HCT116 (cell line): ENCODE measurements at regions not wholly inside any gene's neighbourhood (a gene's known extent, or its start where the extent isn't known, plus 50 kb on each side); places are given as distances from the start of the nearest gene placed in this dataset.

ENCODE experiments used
- ATAC-seq: fragments of 200-7000 bp; cut with Tn5 transposase; 2 replicates; pipeline ENCODE4 v1.9.1; 2020; ENCODE audit warnings: mild to moderate bottlenecking, moderate library complexity
- BruUV-seq: library from RNA; stranded (reverse); fragments of 400-500 nt; replicated peaks from 2 replicates; lab custom pipeline; 2021; lab: Mats Ljungman, UMichigan
- CTCF ChIA-PET: fragments of 300-600 bp; sonication (Branson Sonifier 250); formaldehyde crosslinking; loops from one replicate; lab custom pipeline; 2021; ENCODE audit warnings: antibody characterized with exemption; lab: Charles Lee
- POLR2A ChIA-PET: fragments of 300-600, 350-600 bp; sonication (Branson Sonifier 250); formaldehyde crosslinking; loops from one replicate; lab custom pipeline; 2021; ENCODE audit warnings: antibody characterized with exemption; lab: Charles Lee
- RAD21 ChIA-PET, 2 experiments: fragments of 300-600 bp; sonication (Branson Sonifier 250); formaldehyde crosslinking; loops; one replicate each; lab custom pipeline; 2023; ENCODE audit warnings: low total read pairs in 2 of 2; ENCODE audit not compliant: uncharacterized antibody in 2 of 2, unreplicated experiment in 2 of 2, low non-redundant PET in 1 of 2; lab: Charles Lee
- DNase-seq: peaks from one replicate; pipeline ENCODE4 v3.0.0-alpha.2; 2010; ENCODE audit warnings: low read depth, low spot score
- H2AFZ ChIP-seq: fragments of 200-600 bp; shearing (Covaris generic), sonication (generic); 2 replicates; pipeline ENCODE4 v1.6.1; 2017; ENCODE audit warnings: low read depth, mixed run types, mixed read lengths, antibody characterized with exemption, low read length; ENCODE audit not compliant: poor library complexity, severe bottlenecking
- H3K27ac ChIP-seq: 2 replicates; pipeline ENCODE4 v1.5.1; 2012; ENCODE audit warnings: low read depth, low read length
- H3K27me3 ChIP-seq: fragments of 200-600 bp; sonication (generic); 2 replicates; pipeline ENCODE4 v1.6.1; 2016; ENCODE audit warnings: mixed run types, low read length, mixed read lengths; ENCODE audit not compliant: insufficient read depth
- H3K36me3 ChIP-seq, 2 experiments: fragments of 200-500 bp in 1 of 2; fragments of 200-600 bp in 1 of 2; sonication (Bioruptor generic) in 1 of 2; sonication (generic) in 1 of 2; 2 replicates each; pipeline versions ENCODE4 v1.5.1 to v1.6.1; 2014 to 2016; ENCODE audit warnings: low read length in 2 of 2, inconsistent platforms in 1 of 2, mixed read lengths in 1 of 2, mixed run types in 1 of 2; ENCODE audit not compliant: insufficient read depth in 2 of 2, control insufficient read depth in 1 of 2
- H3K4me1 ChIP-seq, 2 experiments: fragments of 200-600 bp in 1 of 2; sonication (generic) in 1 of 2; 2 replicates each; pipeline versions ENCODE4 v1.5.1 to v1.6.1; 2012 to 2017; ENCODE audit warnings: low read length in 2 of 2, inconsistent platforms in 1 of 2, mild to moderate bottlenecking in 1 of 2, mixed read lengths in 1 of 2, mixed run types in 1 of 2, moderate library complexity in 1 of 2; ENCODE audit not compliant: insufficient read depth in 2 of 2, control insufficient read depth in 1 of 2
- H3K4me2 ChIP-seq: fragments of 200-600 bp; sonication (generic); 2 replicates; pipeline ENCODE4 v1.6.1; 2017; ENCODE audit warnings: mixed run types, low read length, mixed read lengths
- H3K4me3 ChIP-seq, 2 experiments: fragments of 200-600 bp in 1 of 2; sonication (generic) in 1 of 2; replicated peaks in 1 of 2; 2 replicates each; pipeline ENCODE4 v1.5.1; 2011 to 2016; ENCODE audit warnings: low read length in 2 of 2, control low read depth in 1 of 2, low read depth in 1 of 2, mild to moderate bottlenecking in 1 of 2, mixed read lengths in 1 of 2, mixed run types in 1 of 2
- H3K79me2 ChIP-seq: fragments of 200-600 bp; sonication (generic); 2 replicates; pipeline ENCODE4 v1.6.1; 2017; ENCODE audit warnings: mild to moderate bottlenecking, mixed run types, low read length, moderate library complexity, mixed read lengths; ENCODE audit not compliant: insufficient read depth
- H3K9ac ChIP-seq: fragments of 200-600 bp; sonication (generic); 2 replicates; pipeline ENCODE4 v1.6.1; 2016; ENCODE audit warnings: low read length, mixed read lengths
- H3K9me2 ChIP-seq: fragments of 200-600 bp; sonication (generic), shearing (Covaris generic); 2 replicates; pipeline ENCODE4 v1.6.1; 2017; ENCODE audit warnings: mixed run types, mild to moderate bottlenecking, moderate library complexity; ENCODE audit not compliant: insufficient read depth
- H3K9me3 ChIP-seq, 2 experiments: fragments of 200-500 bp in 1 of 2; fragments of 200-600 bp in 1 of 2; sonication (Bioruptor generic) in 1 of 2; sonication (generic) in 1 of 2; 2 replicates each; pipeline ENCODE4 v1.6.1; 2014 to 2017; ENCODE audit warnings: low read length in 2 of 2, mixed read lengths in 2 of 2, inconsistent platforms in 1 of 2, low read depth in 1 of 2, mild to moderate bottlenecking in 1 of 2, mixed run types in 1 of 2, moderate library complexity in 1 of 2; ENCODE audit not compliant: control insufficient read depth in 1 of 2, insufficient read depth in 1 of 2
- H4K20me1 ChIP-seq: fragments of 200-600 bp; sonication (generic), shearing (Covaris generic); 2 replicates; pipeline ENCODE4 v1.6.1; 2017; ENCODE audit warnings: mixed run types, mild to moderate bottlenecking, moderate library complexity; ENCODE audit not compliant: insufficient read depth
- CBX3 ChIP-seq: IDR thresholded peaks from 2 replicates; pipeline ENCODE4 v1.6.1; 2012; ENCODE audit warnings: low read depth
- CEBPB ChIP-seq: IDR thresholded peaks from 2 replicates; pipeline ENCODE4 v1.6.1; 2012; ENCODE audit warnings: low read depth
- CTCF ChIP-seq, 3 experiments: fragments of 200-600 bp in 1 of 3; sonication (generic) in 1 of 3; IDR thresholded peaks in 2 of 3; conservative IDR thresholded peaks in 1 of 3; 2 replicates each; pipeline ENCODE4 v1.5.1; 2012 to 2017; ENCODE audit warnings: low read depth in 2 of 3, low read length in 2 of 3, antibody characterized with exemption in 1 of 3, borderline replicate concordance in 1 of 3, control low read depth in 1 of 3, mild to moderate bottlenecking in 1 of 3, mixed read lengths in 1 of 3, mixed run types in 1 of 3, moderate library complexity in 1 of 3; ENCODE audit not compliant: insufficient read depth in 1 of 3
- ELF1 ChIP-seq: IDR thresholded peaks from 2 replicates; pipeline ENCODE4 v1.6.1; 2012; ENCODE audit warnings: low read depth, borderline replicate concordance
- JUND ChIP-seq: IDR thresholded peaks from 2 replicates; pipeline ENCODE4 v1.6.1; 2012
- MAX ChIP-seq: IDR thresholded peaks from 2 replicates; pipeline ENCODE4 v1.6.1; 2012
- POLR2A ChIP-seq: IDR thresholded peaks from 2 replicates; pipeline ENCODE4 v1.7.0; 2011; ENCODE audit warnings: borderline replicate concordance; ENCODE audit not compliant: insufficient read depth, insufficient read length; ENCODE audit errors: extremely low read depth
- POLR2AphosphoS5 ChIP-seq: IDR thresholded peaks from 2 replicates; pipeline ENCODE4 v1.6.1; 2011; ENCODE audit warnings: mild to moderate bottlenecking, low read depth, low read length, moderate library complexity
- SP1 ChIP-seq: IDR thresholded peaks from 2 replicates; pipeline ENCODE4 v1.6.1; 2012; ENCODE audit warnings: low read depth
- YY1 ChIP-seq: IDR thresholded peaks from 2 replicates; pipeline ENCODE4 v1.6.1; 2011; ENCODE audit warnings: low read length, low read depth, moderate library complexity, mild to moderate bottlenecking; ENCODE audit not compliant: insufficient replicate concordance; ENCODE audit errors: extremely low read depth
- ZBTB33 ChIP-seq: IDR thresholded peaks from 2 replicates; pipeline ENCODE4 v1.6.1; 2011; ENCODE audit warnings: mild to moderate bottlenecking, low read length, moderate library complexity; ENCODE audit not compliant: insufficient replicate concordance; ENCODE audit errors: extremely low read depth
- ZFX ChIP-seq: fragments of 450-650 bp; IDR thresholded peaks from 2 replicates; pipeline ENCODE4 v1.6.1; 2017
- intact Hi-C: fragments of 100-400 bp; cut with micrococcal nuclease; formaldehyde crosslinking; loops from 2 replicates; pipeline ENCODE4 v1.10.0; 2022

- no peak for TF ChIP-seq ELF1
- no peak for TF ChIP-seq CEBPB
- no peak for TF ChIP-seq JUND
- no peak for TF ChIP-seq ZBTB33
- no peak for TF ChIP-seq CBX3
- no peak for TF ChIP-seq MAX
- TF ChIP-seq POLR2A = no peak
- TF ChIP-seq POLR2AphosphoS5 = no peak
- TF ChIP-seq YY1 = no peak
- TF ChIP-seq ZFX = no peak
- TF ChIP-seq SP1 = no peak
- no peak for TF ChIP-seq CTCF (IDR thresholded peaks at IDR 0.05 in 2 of 3, conservative IDR thresholded peaks at IDR 0.05 in 1 of 3; ENCODE audit: borderline replicate concordance in 1 of 3, insufficient read depth in 1 of 3, low read depth in 2 of 3, low read length in 2 of 3)
- Histone ChIP-seq H3K79me2 (no peaks in the 10 kb centered on the region), H3K4me3 (no peak overlapping the region), H3K9ac (no peak overlapping the region), H2AFZ (no peak overlapping the region), H3K4me2 (no peak overlapping the region), H3K4me1 (no peaks in the 10 kb centered on the region), H3K36me3 (no peaks in the 10 kb centered on the region), H3K27ac (no peak overlapping the region), H3K9me2 (no peaks in the 10 kb centered on the region), H4K20me1 (no peaks in the 10 kb centered on the region), H3K27me3 (no peaks in the 10 kb centered on the region), H3K9me3 (peaks cover 13 to 32% of the 10 kb centered on the region in 2 experiments; a peak in 2 of 4 replicates)
- intact Hi-C loops = no loop called here
- no peak for DNase-seq
- ChIA-PET RAD21 (no interaction called here), CTCF (no interaction called here), POLR2A (no interaction called here)
- ATAC-seq = no peak
- BruUV-seq = no TSS peak
Measured at GRCh38 chr21:27475363-27475955, 508.6 kb upstream of the ADAMTS5 start.
